ENCODE measurements at regions not wholly inside any gene's neighbourhood (a gene's known extent, or its start where the extent isn't known, plus 50 kb on each side); places are given as distances from the start of the nearest gene placed in this dataset.

DNA sequence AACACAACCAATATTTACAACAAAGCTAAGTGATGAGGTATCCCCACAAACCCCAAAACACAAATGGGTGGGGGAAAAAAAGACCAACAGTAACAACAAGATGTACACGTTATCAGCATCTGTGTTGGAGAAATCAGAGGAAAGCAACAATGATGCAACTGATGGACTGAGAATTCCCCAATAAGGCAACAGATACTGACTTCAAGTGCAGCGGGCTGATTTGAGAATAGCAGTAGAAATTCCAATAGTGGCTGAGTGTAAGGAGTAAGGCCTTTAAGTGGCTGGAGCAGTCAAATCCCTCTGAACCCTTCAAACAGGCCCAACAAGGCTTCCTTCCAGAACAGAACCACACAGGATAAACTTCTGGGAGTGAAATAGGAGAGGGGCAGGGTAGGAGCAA, 97.6 kb downstream of the TM2D1 start:
- no peak for DNase-seq
- TF ChIP-seq GATA1 (IDR thresholded peaks at IDR 0.05; ENCODE audit: low read depth, low read length), result no peak
- TF ChIP-seq POLR2A (IDR thresholded peaks at IDR 0.05; ENCODE audit: low read length), result no peak

DNA sequence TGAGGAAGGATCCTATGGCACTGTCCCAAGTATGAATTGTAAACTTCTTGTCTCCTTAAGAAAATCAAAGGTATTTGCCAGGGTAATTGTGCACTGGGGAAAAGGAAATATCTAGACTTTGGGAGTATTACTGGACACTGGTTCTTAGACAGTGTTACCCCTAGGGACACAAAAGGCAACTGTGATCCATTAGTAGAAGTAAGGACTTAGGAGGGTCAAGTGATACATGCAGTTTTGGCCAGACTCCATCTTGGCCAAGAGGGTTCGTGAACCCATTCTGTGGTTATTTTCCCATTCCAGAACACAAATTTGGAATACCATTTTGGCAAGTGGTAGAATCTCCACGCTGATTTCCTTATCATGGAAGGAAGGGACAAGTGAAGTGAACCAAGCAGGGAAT, 98.1 kb downstream of the TM2D1 start:
- TF ChIP-seq GATA1 (IDR thresholded peaks at IDR 0.05; ENCODE audit: low read depth, low read length) (no peak), POLR2A (IDR thresholded peaks at IDR 0.05; ENCODE audit: low read length) (no peak)
- DNase-seq, result no peak

DNA sequence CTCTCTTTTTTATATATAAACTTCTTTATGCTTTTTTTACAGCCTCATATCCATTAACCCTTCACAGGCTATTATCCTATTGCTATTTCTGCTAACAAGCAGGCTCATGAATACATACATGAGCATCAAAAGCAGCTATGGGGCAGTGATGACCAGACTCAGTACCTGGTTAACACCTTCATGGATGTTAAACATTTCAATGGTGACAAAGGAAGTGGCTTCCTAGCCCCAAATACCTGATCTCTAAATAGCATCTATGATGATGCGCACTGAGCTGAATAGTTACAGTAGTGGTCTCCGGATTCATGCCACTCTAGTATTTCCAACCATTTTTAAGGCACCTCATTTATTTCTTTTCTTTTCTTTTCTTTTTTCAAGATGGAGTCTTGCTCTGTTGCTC, 101.1 kb downstream of the TM2D1 start:
- DNase-seq, result no peak
- TF ChIP-seq POLR2A (IDR thresholded peaks at IDR 0.05; ENCODE audit: low read length) (no peak), GATA1 (IDR thresholded peaks at IDR 0.05; ENCODE audit: low read depth, low read length) (no peak)

DNA sequence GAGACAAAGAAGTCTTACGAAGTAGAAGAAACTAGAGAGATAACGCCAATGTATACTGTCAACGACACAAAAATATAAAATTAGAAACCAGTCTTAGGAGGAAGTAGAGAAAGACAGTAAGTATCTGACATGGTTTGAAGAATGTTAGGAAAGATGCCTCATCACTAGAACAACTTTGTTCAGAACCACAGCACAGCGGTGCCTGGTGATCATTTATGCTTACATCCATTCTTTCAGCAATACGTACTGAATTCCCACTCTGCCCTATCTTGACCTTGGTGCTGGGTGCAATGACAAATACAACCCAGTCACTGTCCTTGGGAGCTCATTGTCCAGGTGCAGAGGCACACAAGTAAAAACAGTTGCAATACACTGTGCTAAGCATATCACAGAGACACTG, 104.4 kb downstream of the TM2D1 start:
- no peak for DNase-seq
- TF ChIP-seq POLR2A (IDR thresholded peaks at IDR 0.05; ENCODE audit: low read length) (no peak), GATA1 (IDR thresholded peaks at IDR 0.05; ENCODE audit: low read depth, low read length) (no peak)

DNA sequence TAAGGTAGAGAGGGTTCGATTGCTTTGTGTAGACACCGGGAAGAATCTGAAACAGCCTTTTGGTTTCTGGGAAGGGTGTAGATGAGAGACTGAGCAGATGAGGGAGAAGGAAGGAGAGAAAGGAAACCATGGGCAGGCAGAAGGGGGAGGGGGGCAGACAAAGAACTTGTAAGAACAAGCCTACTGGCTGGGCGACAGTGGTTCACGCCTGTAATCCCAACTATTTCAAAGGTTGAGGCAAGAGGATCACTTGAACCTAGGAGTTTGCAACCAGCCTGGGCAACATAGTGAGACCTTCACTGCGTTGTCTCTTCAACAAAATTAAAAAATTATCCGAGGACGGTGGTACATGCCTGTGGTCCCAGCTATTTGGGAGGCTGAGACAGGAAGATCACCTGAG, 106.2 kb downstream of the TM2D1 start:
- DNase-seq, result no peak
- no peak for TF ChIP-seq GATA1 (IDR thresholded peaks at IDR 0.05; ENCODE audit: low read depth, low read length)
- no peak for TF ChIP-seq POLR2A (IDR thresholded peaks at IDR 0.05; ENCODE audit: low read length)

DNA sequence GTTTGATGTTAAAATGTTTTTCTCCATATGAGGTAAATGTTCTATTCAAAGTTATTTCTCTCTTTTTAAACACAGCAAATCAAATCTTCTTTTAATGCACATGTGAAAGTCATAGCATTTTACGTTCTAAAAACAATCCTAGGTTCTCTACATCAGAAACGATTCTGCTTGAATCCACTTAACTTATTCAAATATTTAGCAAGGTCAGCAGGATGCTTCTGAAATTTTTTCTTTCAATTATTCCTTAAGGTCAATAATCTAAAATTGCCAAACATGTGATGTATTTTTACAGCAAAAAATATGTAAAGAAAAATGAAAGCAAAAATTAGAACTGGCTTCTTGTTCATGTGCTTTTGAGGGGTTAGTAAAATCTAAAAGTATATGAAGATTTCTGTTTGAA, 106.7 kb downstream of the TM2D1 start:
- DNase-seq, result no peak
- TF ChIP-seq GATA1 (IDR thresholded peaks at IDR 0.05; ENCODE audit: low read depth, low read length), result no peak
- TF ChIP-seq POLR2A (IDR thresholded peaks at IDR 0.05; ENCODE audit: low read length), result no peak

DNA sequence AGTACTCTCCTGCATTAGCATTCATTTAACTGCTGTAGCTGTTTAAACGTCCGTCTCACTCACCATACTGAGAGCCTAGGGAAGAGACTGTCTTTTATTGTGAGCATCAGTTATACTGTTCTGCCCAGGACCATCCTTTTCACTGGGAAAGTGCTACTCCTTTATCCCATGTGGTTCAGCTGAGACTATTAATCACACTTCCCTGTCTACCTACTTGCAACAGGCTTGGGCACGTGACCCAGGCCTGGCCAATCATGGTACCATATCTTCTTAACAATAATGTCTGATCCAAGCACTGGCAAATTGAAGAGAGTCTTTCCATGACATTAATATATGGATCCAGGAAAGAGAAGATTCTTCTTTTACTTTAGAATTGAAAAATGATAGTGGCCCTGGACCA, 108.1 kb downstream of the TM2D1 start:
- no peak for TF ChIP-seq GATA1 (IDR thresholded peaks at IDR 0.05; ENCODE audit: low read depth, low read length)
- TF ChIP-seq POLR2A (IDR thresholded peaks at IDR 0.05; ENCODE audit: low read length), result no peak
- no peak for DNase-seq

DNA sequence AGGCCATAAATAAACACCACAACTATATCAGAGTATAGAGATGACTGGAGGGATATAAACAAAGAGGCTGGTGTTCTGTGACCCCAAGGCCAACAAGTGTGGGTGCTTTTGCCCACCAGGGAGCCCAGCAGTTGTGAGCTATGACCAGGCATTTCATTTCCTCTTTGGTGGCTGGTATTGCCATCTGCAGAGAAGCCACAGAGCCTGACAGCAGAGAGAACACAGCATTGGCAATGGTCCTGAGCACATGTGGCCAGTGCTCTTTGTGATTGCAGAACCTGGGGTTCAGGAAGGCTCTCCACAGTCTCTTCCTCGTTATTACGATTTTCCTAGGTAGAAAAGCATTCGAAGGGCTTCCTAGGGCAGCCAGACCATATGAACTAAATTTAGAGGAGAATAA, 112.3 kb downstream of the TM2D1 start:
- DNase-seq, result no peak
- TF ChIP-seq GATA1 (IDR thresholded peaks at IDR 0.05; ENCODE audit: low read depth, low read length), result no peak
- TF ChIP-seq POLR2A (IDR thresholded peaks at IDR 0.05; ENCODE audit: low read length), result no peak

DNA sequence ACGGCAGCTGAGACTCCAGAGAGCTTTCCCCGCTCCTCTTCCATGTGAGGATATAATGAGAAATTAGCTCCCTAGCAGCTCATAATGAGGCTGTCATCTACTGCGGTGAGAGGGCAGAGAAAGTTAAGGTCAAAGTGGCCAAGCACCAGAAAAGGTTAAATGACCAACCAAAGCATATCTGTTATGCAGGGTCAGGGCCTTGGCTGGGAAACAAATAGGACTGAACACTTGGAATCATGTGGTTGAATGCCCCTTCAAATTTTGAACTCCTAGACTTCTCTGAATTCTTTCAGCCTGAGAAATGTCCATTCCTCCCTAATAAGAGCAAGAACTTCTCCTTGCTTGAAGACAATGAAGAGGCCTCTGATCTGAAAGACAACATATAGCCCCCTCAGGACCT, 115.9 kb downstream of the TM2D1 start:
- DNase-seq, result no peak
- TF ChIP-seq POLR2A (IDR thresholded peaks at IDR 0.05; ENCODE audit: low read length) (no peak), GATA1 (IDR thresholded peaks at IDR 0.05; ENCODE audit: low read depth, low read length) (no peak)

DNA sequence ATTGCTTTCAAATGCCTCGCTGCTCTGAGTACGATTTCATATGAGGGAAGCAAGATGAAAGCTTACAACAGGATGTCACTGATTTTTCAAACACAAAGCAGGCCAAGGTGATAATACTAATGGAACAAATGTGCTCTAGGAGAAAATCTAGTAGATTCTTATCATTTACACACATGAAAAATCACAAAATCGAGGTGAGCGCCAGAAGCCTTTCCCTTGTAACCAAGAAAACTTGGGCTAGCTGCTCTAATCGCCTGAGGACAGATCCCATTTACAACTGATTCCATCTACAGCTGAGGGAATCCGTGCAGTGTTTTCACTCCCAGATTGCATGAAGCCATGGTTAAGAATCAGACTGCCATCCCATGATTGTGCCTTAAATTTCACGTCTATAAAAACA, 117.5 kb downstream of the TM2D1 start:
- DNase-seq, result no peak
- TF ChIP-seq GATA1 (IDR thresholded peaks at IDR 0.05; ENCODE audit: low read depth, low read length) (no peak), POLR2A (IDR thresholded peaks at IDR 0.05; ENCODE audit: low read length) (no peak)

DNA sequence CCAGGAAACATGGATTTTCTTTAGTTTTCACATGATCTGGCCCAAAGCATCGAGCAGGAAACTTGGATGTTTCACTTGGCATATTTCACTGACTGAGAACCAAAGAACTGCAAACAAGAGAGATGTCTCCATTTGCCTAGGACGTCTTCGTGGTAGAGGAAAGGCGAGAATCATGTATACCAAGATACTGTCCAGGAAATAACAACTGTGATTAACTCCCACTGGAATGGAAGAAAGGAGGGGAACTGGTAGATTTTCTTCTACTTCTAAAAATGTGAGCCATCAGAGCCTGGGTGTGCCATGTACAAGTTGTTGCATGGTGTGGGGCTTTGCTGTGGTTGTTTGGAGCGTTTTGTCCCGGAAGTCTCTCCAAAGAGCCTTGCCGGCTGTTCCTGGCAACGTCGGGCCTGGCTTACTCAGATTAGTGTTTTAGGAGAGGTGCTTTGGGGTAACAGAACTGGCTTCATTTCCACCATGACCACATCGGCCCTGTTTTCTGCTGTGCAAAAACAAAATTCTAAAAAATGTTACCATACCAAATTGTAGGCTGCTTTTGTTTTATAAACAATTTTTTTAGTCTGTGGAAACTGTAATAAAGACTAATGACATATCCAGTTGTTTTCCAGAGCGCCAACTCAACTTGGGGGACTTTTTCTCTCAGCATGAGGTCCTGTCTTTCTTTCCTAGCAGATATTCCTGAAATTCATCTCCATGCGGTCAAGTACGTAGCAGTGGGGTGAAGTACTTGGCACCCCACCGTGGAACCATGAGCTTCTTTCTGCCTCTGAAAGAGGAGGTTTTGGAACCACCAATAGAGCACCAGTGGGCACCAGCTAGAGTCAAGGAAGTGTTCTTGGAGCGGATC, 118.3 kb downstream of the TM2D1 start:
- DNase-seq, result no peak
- TF ChIP-seq GATA1 (IDR thresholded peaks at IDR 0.05; ENCODE audit: low read depth, low read length), result no peak
- no peak for TF ChIP-seq POLR2A (IDR thresholded peaks at IDR 0.05; ENCODE audit: low read length)

DNA sequence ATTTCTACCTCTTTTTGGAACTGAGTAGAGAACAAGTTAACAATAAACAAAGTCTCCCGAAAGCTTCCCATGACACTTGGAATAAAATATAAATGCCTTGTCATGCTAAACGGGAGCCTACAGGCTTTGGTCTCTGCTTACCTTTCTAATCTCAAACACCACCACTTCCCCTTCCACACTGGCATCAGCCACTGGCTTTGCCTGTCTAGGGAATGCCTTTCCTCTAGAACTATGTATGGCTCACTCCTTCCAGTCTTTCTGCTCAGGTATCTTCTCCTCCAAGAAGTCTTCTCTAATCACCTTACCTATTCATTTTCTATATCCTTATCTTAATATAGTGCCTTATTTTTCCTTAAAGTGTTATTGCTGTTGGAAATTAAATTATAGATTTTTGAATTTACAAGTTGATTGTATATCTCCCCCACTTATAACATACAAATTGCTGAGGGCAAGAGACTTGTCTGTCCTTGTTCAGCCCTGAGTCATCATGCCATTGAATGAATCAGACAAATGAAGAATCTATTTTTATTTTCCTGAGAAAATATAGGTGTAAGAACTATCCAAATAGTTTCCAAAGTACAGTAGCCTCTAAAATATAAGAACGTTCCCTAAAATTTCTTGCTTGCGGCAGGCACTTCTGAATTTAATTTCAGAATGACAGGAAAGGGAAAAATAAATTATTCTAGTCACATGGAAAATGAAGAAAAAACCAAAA, 119.2 kb downstream of the TM2D1 start:
- DNase-seq, result no peak
- TF ChIP-seq POLR2A (IDR thresholded peaks at IDR 0.05; ENCODE audit: low read length) (no peak), GATA1 (IDR thresholded peaks at IDR 0.05; ENCODE audit: low read depth, low read length) (no peak)

DNA sequence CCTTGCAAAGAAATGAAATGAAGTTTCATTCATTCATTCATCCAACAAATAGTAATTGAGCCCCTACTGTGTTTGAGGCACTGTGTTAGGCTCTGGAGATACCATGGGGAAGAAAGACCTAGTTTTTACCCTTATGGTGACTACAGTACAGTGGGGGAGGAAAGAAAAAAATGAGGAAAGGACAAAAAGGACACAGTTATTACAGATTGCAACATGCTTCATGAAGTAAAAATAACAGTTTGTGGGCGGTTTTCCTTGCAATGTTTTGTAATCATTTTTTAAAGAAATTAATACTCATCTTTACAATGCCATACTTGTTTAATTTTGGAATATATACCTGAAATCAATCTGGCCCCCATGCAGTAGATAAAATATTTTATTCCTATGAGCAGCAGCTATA, 120.3 kb downstream of the TM2D1 start:
- TF ChIP-seq POLR2A (IDR thresholded peaks at IDR 0.05; ENCODE audit: low read length) (no peak), GATA1 (IDR thresholded peaks at IDR 0.05; ENCODE audit: low read depth, low read length) (no peak)
- no peak for DNase-seq

DNA sequence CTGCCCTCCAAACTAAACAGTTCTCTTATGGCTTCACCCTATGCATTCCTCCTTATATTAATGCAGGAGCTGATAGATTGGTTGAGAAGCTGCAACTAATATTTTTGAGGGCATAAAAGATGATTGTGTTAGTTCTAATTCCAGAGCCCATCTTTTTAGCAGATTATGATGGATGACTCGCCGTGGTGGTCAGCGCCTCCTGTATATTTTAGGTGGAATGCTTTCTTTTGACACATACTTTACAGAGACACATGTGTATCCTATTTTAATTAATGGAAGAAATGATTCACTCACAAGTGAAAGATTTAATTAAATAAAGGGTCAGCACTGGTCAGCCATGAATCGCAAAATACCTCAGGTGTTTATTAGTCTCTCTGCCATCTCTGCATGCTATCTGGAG, 120.7 kb downstream of the TM2D1 start:
- TF ChIP-seq POLR2A (IDR thresholded peaks at IDR 0.05; ENCODE audit: low read length) (no peak), GATA1 (IDR thresholded peaks at IDR 0.05; ENCODE audit: low read depth, low read length) (no peak)
- no peak for DNase-seq

DNA sequence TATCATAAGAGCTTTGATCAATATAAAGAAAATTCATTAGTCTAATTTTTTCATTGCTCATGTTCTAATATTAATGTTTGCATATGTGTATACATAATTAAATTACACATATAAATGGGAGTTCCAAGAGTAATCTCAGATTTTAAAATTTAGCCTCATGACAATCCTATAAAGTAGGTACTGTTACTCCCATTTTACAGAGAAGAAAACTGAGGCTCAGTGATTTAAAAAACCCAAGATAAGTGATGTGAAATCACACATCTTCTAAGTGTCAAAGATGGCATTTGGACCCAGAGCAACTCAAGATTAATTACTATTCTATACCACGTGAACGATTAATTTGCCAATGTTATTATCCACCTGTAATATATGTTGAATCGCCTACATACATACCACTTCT, 122.3 kb downstream of the TM2D1 start:
- no peak for TF ChIP-seq GATA1 (IDR thresholded peaks at IDR 0.05; ENCODE audit: low read depth, low read length)
- TF ChIP-seq POLR2A (IDR thresholded peaks at IDR 0.05; ENCODE audit: low read length), result no peak
- DNase-seq, result no peak
